ENCODE measurements at regions not wholly inside any gene's neighbourhood (a gene's known extent, or its start where the extent isn't known, plus 50 kb on each side); places are given as distances from the start of the nearest gene placed in this dataset.

- no TSS peak for BruUV-seq (replicated peaks)
- no peak overlapping the region for H3K9ac ChIP-seq (ENCODE audit: low read depth, low read length)
- CTCF ChIA-PET, result no interaction called here
- no peak overlapping the region for H2BK5ac ChIP-seq (ENCODE audit: low read depth, low read length, poor library complexity, severe bottlenecking)
- no peak overlapping the region for H2AK9ac ChIP-seq (replicated peaks; ENCODE audit: low read depth, low read length, poor library complexity)
- no peaks in the 10 kb centered on the region for H3K79me1 ChIP-seq (ENCODE audit: low read depth in 1 of 2, low read length in 2 of 2)
- H3K4me3 ChIP-seq (ENCODE audit: insufficient read depth, low read depth, low read length), result no peak overlapping the region
- H2BK15ac ChIP-seq (ENCODE audit: low read depth, low read length), result no peak overlapping the region
- H3K4me2 ChIP-seq (ENCODE audit: low read depth, low read length), result no peak overlapping the region
- H4K91ac ChIP-seq (ENCODE audit: insufficient read depth, low read depth, low read length), result no peak overlapping the region
- TF ChIP-seq RCOR1 (IDR thresholded peaks at IDR 0.05; ENCODE audit: insufficient replicate concordance, low read length), result no peak
- 0 out of 2 replicates have a peak, but pooled peaks have one; percentile 32 for TF ChIP-seq CEBPB (IDR thresholded peaks at IDR 0.05; ENCODE audit: low read depth, low read length)
- no peak overlapping the region for H3K14ac ChIP-seq (replicated peaks; ENCODE audit: low read depth, low read length)
- POLR2A ChIA-PET (ENCODE audit: unreplicated experiment), result no interaction called here
- DNase-seq (no peak), ATAC-seq (ENCODE audit: low read depth) (no peak)
- no peak overlapping the region for H3K4ac ChIP-seq (ENCODE audit: low read depth, low read length)
- H3K27ac ChIP-seq (ENCODE audit: insufficient read depth, low read length), result no peak overlapping the region
- H2BK20ac ChIP-seq (ENCODE audit: low read depth, low read length), result no peak overlapping the region
- H2AK5ac ChIP-seq (ENCODE audit: low read depth, low read length), result no peak overlapping the region
- H3K18ac ChIP-seq (ENCODE audit: low read depth, low read length), result no peak overlapping the region
- H3K27me3 ChIP-seq (ENCODE audit: control insufficient read depth, insufficient read depth, low read length), result no peaks in the 10 kb centered on the region
- no peaks in the 10 kb centered on the region for H3K9me3 ChIP-seq (ENCODE audit: control insufficient read depth, insufficient read depth, low read length)
- no peak overlapping the region for H4K8ac ChIP-seq (ENCODE audit: low read depth in 2 of 2, low read length in 2 of 2)
- H2BK120ac ChIP-seq (ENCODE audit: low read depth, low read length), result no peak overlapping the region
- no CpG with 5 or more reads among the region's 2 CpGs for WGBS, 2 experiments (ENCODE audit: extremely low coverage in 2 of 2, insufficient read length in 1 of 2)
- H4K20me1 ChIP-seq (ENCODE audit: insufficient read depth, low read length), result no peaks in the 10 kb centered on the region
- dilution Hi-C loops (cut with HindIII; ENCODE audit: low sequenced_read_pairs, unreplicated experiment), result no loop called here
- H4K5ac ChIP-seq (ENCODE audit: low read depth, low read length), result no peak overlapping the region
- no peak overlapping the region for H2AFZ ChIP-seq (replicated peaks; ENCODE audit: low read length, poor library complexity)
- intact Hi-C loops (cut with micrococcal nuclease), result no loop called here
- no peaks in the 10 kb centered on the region for H3K36me3 ChIP-seq (ENCODE audit: control insufficient read depth, insufficient read depth, low read length)
- H3K9me1 ChIP-seq (ENCODE audit: insufficient read depth, low read length), result no peaks in the 10 kb centered on the region
- no peak overlapping the region for H3K23ac ChIP-seq (ENCODE audit: low read depth, low read length)
- no peak overlapping the region for H3K56ac ChIP-seq (ENCODE audit: extremely low read depth, insufficient read depth, low read length)
- in situ Hi-C loops (cut with MboI; ENCODE audit: low sequenced_read_pairs), result no loop called here
- H3K4me1 ChIP-seq (ENCODE audit: control insufficient read depth, insufficient read depth, low read length), result no peaks in the 10 kb centered on the region
Observed at GRCh38 chr13:85284349-85284748, 514.9 kb downstream of the SLITRK6 start.

All from IMR-90 (cell line).